GM21515 (cell line): ENCODE measurements at regions not wholly inside any gene's neighbourhood (a gene's known extent, or its start where the extent isn't known, plus 50 kb on each side); places are given as distances from the start of the nearest gene placed in this dataset.
"Not testable (repeated sequence)": the region's sequence is repeated elsewhere in the genome, so short reads cannot be mapped to it uniquely, and the experiment has no call there.

Experiments used
- ATAC-seq: cut with Tn5 transposase; IDR thresholded peaks from one replicate; pipeline ENCODE4 v1.9.1; 2021; ENCODE audit not compliant: unreplicated experiment

DNA sequence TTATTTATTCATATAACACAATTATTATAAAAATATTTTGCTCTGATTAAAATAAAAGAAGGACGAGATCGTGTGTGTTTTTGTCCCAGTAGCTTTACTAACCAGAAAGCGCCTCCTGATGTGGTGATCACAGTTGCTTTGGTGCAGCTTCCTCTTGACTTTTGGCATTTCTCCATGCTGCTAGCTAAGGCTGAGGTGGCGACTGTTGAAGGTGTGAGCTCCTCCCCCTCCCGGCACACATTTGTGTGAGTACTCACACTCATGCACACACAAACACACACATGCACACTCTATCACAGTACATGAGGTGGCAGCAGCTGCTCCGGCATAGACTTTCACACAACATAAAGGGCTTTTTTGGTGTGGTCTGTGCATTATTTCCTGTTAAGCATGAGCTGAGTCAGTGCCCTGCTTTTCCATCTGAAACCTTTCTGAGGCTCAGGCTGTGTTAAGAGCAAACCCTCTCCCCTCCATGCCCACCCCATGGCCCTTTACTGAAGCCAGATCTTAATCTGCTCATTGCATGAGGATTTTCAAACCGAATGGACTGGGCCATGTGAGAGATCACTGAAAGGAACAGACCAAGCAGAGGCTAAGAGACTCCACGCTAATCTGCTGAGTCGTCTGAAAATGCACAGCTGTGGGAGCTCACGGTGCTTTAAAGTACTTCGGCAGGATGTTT lies 53.3 kb downstream of the FOXD4L1 start:
- ATAC-seq = peak; percentile 57

DNA sequence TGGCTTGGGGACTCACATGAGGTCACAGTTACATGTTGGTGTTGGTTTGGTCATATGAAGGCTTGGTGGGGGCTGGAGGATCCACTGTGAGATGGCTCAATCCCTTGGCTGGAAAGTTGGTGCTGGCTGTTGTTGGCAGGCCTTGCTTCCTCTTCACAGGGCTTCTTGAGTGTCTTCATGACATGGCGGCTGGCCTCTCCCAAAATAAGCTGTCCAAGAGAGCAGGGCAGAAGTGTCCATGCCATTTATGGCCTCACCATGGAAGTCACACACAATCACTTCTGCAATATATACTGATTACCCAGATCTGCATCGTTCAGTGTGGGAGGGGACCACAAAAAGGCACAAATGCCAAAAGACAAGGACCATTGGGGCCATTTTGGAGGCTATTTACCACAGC lies 61.4 kb downstream of the FOXD4L1 start:
- ATAC-seq = not testable (repeated sequence)

DNA sequence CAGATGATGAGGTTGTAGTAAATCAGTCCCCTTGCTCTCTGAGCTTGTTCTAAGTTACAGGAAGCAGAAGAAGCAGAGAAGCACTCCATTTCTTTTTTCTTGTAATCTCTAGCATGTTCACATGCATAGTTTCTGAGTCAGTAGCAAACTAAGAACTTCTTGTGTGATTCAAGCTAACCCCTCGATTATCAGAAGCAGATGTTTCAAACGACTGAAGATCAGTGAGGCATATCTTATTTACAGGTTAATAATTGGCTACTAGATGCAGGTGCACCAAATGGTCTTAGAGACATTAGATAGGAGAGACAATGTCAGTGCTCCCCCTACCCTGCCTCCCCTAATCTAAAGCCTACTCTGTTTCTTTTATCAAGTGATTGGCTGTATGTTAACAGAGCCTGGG lies 64.2 kb downstream of the FOXD4L1 start:
- peak; percentile 57 for ATAC-seq

DNA sequence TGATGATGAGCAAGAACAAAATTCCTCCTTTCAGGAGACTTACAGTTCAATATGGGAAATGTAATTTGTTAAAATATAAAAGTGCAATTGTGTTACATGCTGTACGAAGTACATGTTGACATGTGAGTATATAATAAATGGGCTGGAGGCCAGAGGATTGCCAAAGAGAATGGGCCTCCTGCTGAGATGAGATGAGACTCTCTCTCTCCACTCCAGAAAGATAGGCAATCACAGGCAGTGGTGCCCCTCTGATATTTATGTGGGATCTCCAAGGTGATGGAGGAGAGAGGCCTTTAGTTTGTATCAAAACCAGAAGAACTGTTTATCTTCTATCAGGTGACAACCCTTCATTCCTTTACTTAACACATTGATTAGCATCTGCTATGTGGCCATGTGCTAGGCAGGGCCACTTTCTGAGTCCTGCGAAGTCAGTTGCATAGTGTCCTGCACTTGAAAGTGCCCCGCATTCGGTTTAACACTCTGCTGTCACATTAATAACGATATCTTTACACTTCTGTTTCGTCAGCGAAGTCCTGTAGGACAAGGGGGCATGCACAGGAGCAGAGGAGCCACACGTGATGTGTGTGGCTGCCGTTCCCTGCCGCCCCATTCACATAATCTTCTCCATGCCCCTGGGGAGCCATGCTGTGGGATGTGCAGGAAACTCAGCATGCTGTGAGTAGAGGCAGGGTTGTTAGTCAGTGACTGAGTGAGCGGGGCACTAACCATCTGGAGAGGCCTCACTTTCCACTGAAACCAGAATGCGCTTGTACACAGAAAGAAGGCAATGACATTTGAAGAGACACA lies 60.2 kb upstream of the RABL2A start:
- not testable (repeated sequence) for ATAC-seq

DNA sequence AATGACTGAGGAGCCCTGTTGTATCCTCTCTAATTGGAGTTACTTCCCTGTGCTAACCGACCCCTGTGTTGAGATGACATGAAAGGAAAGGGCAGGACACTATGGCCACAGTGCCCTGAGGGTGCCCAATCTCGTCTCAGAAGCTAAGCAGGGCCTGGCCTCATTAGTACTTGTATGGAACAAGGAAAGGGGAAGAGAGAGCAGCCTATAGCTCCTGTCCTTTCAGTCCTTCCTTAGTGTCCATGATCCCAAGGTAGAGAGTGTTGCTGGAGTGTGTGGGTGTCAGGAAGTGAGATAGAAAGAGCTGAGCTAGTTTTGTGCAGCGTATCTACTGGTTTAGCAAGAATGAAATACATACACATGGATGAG lies 59.6 kb upstream of the RABL2A start:
- not testable (repeated sequence) for ATAC-seq

DNA sequence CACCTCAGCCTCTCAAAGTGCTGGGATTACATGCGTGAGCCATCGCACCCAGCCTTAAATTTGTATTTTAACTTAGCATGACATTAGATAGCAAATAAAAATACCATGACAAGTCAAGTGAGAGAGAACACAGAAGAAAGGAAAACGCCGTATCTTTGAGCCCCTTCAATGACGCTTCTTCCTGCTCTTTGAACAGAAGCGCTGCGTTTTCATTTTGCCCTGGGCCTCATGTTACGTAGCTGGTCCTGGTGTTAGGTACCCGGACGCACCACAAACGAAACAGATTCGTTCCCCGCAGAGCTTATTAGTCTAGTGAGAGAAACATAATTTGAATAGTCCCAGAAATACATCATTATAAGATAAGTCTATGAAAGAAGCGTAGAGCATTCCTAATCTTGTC lies 58.8 kb upstream of the RABL2A start:
- ATAC-seq = not testable (repeated sequence)

DNA sequence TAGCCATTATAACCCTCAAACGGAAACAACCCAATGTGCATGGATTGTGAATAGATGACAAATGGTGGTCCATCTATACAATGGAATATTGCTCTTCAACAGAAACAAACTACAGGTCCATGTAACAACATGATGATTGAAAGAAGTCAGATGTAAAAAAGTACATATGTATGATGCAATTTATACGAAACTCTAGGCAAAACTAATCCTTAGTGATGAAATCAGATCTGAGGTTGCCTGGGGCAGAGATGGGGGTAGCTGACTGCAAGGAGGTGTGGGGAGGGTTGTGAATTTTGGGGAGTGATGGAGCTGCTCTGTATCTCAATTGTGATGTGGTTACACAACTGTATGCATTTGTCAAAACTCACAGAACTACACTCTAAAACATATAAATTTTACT lies 57.0 kb upstream of the RABL2A start:
- ATAC-seq = not testable (repeated sequence)

DNA sequence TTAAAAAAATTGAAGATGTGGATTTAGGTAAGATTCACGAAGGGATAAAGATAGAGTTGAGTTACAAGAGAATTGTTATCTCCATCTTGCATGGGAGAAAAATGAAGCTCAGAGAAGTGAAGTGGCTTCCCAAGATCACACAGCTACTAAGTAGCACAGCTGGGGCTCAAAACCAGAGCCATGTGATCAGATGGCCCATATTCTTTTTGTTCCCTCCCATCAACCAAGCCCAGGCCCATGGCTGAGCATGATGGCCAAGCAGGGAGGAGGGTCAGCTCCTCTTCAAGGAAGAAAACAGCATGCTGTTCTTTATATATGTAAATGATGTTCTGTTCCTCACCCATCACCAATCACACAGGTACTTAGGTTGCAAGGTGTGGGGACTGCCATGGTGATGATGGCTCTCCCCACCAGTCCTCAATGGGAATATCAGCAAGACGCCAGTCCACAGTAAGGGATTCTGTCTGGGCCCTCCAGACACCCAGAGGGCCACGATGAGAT lies 56.5 kb upstream of the RABL2A start:
- ATAC-seq = not testable (repeated sequence)

DNA sequence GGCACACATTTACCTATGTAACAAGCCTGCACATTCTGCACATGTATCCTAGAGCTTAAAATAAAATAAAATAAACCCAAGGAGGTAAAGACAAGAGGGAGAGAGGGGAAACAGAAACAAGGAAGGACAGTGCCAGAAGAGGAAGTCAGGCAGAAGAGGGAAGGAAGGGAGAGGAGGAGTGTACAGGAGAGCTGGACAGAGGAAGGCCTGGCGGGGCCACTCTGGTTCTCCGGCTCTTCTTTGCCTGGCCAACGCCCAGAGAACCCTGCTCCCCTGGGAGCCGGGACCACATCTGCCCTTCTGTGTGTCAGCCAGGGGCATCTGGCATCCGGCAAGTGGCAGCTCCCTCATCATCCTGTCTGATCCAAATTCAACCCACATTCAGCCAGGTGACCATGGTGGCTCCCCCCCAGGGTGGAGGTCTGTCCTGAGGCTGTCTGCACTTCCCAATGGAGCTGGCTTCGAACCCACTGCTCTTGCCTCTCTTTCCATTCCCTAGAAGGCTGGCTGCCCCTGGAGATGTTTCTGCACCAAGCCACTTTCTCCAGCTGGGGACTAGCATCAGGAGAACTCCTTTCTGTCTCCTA lies 55.5 kb upstream of the RABL2A start:
- not testable (repeated sequence) for ATAC-seq

DNA sequence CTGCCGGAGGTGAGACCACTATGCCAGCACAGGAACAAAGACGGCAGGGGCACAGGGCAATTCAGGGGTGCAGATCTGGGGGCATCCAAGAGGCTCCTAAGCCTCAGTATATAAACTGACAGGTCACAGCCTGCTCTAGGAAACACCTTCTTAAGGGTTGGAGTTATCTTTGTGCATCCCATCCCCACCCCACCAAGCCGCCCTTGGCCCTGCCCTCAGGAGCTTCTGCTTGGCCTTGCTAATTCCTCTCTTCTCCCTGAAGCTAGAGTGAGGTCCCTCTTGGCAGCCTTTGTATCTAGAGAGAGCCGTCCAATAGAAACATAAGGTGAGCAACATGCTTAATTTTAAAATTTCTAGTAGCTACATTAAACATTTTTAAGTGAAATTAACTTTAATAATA lies 51.3 kb upstream of the RABL2A start:
- not testable (repeated sequence) for ATAC-seq

DNA sequence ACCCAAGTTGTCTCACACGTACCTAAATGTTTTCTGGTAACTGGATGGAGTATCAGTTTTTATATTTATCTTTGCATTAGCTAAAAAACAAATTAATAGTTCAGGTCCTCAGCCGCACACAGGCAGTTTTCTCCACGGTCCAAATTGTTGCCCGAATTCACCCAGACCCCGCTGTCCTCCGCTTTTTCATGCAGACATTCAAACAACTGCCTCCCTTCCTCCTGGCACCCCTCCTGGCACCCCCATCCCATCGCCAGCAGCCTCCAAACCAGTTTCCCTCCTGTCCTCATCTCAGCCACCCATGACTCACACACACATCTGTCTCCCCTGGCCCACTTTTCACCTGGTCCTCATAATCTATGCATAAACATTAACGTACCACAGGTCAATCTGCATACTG lies 50.7 kb upstream of the RABL2A start:
- not testable (repeated sequence) for ATAC-seq
